SH-SY5Y (cell line): ENCODE measurements at regions not wholly inside any gene's neighbourhood (a gene's known extent, or its start where the extent isn't known, plus 50 kb on each side); places are given as distances from the start of the nearest gene placed in this dataset.

Experiments
- GATA2 ChIP-seq: IDR thresholded peaks from 2 replicates; pipeline ENCODE4 v1.6.1; 2011; ENCODE audit warnings: mild to moderate bottlenecking, low read depth, low read length
- GATA3 ChIP-seq: IDR thresholded peaks from 2 replicates; pipeline ENCODE4 v1.6.1; 2011; ENCODE audit warnings: low read depth, mild to moderate bottlenecking, low read length, moderate library complexity

DNA sequence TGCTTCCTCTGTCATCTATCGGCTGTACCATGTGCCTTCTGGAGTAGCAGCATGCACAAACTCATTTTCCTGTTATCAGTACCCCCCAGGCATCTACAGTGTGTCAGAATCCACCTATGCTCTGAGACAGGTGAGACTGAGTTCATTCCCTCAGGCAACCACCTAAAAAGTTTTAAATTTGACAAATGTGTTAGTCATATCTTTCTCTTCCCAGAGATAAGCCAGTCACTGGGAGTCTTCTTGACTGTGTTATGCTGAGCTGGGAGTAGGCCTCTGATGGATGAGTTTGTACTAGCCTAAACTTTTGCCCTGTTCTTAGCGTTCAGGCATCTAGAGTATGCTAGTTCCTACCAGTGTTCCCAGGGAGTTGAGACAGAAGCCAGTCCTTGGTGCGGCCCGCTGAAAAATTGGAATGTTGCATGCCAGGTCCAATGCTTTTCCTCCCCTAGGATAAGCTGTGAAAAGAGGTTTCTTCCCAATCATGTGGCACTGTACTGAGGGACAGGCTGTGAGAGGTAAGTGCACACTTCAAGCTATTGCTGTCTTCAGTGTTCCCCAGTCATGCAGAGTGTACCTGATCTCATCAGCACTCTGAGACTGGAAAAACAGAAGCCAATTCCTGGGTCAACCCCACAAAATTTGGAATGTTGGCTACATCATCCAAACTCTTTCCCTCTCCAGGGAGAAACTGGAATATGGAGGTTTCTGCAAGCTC, 1202.3 kb downstream of the NCAM2 start:
- TF ChIP-seq GATA2 (no peak), GATA3 (no peak)

DNA sequence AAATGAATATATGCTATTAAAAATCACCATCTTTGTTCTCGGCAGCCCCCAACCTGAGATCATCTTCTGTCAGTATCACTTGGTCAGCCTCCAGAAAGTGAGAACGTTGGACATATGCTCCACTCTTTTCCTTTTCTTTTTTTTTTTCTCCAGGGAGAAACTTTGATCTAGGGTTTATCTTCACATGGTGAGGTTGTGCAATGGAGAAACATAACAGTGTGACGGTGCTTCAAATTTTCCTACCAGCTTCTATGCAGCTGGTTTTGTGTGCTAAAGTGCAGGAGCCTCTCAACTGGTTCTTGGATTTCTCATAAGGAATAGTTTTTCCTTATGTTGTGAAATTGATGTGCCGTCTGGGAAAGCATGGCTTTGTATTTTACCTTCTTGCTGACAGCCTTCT, 1202.9 kb downstream of the NCAM2 start:
- TF ChIP-seq GATA3 (no peak), GATA2 (no peak)

DNA sequence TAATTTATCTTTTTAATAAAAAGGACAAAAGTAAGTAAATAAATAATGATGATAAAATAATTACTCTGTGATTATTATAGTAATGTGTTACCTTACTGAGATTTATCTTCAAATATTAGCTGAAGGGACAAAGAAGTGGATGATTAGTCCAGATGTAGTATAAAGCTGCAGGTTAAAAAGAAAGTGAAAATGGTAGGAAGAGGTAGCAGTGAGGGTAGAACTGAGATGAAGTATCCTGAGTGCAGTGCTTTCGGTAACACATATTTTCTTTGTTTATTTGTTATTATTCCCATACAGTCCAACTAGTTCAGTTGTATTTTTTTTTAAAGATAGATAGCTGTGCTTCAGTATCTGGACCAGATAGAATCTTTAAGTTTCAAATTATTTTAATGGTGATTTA, 1203.5 kb downstream of the NCAM2 start:
- TF ChIP-seq GATA3: no peak
- no peak for TF ChIP-seq GATA2

DNA sequence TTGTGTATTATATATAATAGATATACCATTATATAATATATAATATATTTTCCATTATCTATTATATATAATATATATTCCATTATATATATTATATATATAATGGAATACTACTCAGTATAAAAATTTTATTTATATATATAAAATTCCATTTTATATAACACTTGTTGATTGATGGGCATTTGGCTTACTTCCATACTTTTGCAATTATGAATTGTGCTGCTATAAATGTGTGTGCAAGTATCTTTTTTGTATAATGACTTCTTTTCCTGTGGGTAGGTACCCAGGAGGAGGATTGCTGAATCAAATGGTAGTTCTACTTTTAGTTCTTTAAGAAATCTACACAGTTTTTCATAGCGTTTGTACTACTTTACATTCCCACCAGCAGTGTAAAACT, 1211.1 kb downstream of the NCAM2 start:
- TF ChIP-seq GATA3 (no peak), GATA2 (no peak)

DNA sequence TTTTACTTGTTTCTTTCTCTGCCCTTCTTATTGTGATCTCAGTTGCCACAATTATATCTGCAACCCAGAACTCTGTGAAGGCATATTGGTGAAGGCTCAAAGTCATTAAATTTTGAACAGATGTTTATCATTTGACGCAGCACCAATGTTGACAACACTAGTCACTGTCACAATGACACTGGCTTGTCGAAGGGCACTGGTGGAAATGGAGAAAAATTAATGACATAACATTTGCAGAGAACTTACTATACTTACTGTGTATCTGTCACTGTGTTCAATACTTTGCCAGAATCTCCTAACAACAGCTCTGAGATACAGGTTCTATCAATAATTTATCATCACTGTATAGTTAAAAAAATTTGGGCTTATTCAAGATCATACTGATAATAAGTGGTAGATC, 1213.7 kb downstream of the NCAM2 start:
- TF ChIP-seq GATA2: no peak
- no peak for TF ChIP-seq GATA3

DNA sequence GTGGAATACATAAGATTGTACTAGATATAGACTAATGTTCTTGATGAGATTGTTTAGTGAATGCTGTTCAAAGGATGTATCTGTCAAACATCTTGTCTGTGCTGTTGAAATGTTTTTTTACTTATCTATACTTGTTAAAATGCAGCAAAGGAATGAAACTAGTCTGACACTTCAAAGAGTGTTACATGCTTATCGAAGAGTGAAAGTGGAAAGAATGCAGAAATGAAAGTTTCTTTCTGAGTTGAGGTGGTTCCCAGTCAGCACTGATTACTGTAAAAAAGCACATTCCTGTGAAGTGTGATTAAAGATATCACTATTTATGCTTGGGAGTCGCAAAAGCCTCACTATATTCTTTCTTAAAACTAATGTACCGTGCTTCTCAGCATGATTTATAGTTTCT, 1225.2 kb downstream of the NCAM2 start:
- TF ChIP-seq GATA3 (no peak), GATA2 (no peak)

DNA sequence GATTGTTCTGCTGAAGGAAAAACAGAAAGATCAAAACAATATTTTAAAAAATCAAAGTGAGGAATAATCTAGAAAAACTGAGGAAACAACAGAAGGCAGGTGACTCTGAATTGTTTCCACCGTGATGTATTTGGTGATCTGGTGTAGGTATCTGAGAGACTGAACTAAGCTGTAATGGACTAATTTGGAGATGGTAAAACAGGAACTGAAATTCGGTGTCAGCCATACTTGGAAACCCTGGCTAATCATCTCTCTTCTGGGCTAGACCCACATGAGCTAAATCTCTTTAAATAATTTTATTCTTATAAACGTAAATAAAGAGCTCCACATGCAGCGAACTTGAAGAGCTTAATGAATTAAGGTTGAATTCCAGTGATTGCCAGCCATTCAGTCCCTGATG, 1226.1 kb downstream of the NCAM2 start:
- TF ChIP-seq GATA2 (no peak), GATA3 (no peak)

DNA sequence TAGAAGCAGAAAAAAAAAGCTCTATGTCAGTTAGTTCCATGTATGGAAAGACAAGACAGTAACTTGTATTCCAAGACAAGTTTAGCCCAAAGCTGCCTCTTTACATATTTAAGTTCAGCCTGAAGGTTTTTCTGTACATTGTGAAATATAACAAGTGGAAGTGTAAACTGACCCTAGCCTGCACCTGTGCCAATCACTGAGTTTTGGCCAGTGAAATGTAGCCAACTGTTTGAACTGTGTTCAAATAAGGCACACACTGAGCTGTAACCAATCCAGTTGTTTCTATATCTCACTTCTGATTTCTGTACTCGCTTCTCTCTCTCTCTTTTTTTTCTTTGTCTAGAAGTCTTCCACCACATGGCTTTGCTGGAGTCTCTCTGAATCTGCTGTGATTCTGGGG, 1227.1 kb downstream of the NCAM2 start:
- no peak for TF ChIP-seq GATA3
- TF ChIP-seq GATA2: no peak

DNA sequence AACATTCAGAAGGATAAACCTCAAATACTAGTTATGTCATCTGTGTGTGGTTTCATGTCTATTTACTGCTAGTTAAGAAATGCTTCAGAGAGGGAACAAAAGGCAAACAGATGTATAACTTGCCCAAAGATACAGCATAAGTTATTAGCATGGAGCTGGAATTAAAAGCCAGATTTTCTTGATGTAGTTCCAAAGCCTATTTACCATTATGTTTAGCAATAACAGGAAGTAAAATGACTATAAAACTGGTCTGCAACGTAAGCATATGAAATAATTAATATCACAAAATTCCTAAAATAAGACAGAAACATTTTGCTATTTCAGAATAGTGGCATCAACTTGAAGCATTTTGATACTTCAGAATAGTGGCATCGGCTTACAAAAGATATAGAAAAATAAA, 1232.8 kb downstream of the NCAM2 start:
- no peak for TF ChIP-seq GATA2
- TF ChIP-seq GATA3: no peak

DNA sequence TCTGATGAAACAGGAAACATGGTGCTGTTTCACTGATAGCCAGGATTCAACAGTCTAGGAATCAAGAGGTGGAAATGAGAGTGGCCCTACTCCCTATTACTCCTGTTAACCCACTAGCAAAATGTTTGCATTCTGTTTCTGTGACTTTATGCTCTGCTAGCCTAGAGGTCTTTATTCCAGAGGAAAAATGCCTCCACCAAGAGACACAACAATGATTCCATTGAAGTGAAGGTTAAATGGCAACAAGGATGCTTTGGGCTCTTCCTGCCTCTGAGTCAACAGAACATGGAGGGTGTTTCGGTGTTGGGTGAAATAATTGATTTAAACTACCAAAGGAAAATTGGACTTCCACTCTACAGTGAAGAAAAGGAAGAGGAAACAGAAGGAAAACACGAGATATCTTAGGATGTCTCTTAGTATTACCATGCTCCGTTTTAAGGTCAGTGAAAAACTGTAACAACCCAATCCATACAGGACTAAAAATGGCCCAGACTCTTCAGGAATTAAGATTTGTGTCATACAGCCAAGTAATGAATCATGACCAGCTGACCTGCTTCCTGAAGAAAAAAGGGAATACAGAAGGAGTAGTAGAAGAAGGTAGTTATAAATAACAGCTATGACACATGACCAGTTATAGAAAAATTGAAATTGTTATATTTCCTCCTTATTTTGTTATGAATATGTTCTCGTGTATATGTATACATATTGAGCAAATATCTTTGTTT, 1237.8 kb downstream of the NCAM2 start:
- TF ChIP-seq GATA2: no peak
- TF ChIP-seq GATA3: no peak

DNA sequence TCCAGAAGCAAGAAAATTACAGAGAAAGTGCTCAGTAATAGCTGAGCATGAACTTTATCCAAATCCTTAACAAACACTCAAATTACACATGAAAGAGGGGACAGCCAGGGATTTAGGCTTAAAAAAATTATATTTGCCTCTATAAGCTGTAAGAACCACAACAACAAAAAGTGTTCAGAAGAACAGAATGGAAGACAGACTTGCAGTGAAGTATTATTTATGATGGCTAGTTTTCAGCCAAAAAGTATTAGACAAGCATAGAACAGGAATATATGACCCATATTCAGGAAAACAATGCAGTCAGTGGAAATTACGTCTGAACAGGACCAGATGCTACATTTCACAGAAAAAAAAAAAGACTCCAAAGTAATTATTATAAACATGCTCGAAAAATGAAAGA, 1246.3 kb downstream of the NCAM2 start:
- TF ChIP-seq GATA2 (no peak), GATA3 (no peak)

DNA sequence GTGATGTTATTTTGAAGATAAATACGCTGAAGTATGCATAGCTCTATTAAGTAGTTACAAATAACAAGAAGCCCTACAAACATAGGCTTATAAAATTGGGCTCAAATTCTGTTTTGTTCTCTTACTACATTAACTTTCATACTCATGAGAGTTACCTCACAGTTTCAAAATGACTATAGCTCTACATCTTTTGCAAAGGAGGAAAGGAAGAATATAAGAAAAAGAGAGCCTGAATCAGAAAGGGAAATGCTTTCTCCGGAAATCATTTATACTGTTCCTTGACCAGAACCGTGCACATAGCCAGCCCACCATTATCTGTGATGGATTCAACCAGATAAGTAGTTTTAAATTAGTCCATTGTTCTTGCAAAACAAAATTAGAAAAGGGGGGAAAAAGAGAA, 1252.1 kb downstream of the NCAM2 start:
- TF ChIP-seq GATA2: no peak
- no peak for TF ChIP-seq GATA3

DNA sequence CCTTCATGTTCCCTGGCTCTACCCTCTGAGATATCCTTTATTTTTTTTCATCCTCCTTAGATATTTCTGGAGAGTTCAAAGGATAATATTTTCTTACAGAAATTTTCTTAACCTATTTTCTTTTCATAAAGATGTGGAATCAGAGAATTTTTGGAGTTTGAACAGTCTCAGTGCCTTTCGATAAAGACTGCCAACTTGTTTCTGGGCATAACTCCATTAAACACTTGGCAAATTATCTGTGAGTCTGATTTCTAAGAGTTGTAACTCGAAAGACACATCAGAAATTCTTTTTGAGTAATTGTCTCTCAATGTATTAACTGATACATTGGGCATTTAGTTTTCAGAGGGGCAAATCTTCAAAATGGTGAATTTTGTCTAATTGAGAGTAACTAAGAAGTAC, 1255.6 kb downstream of the NCAM2 start:
- TF ChIP-seq GATA2 (no peak), GATA3 (no peak)

DNA sequence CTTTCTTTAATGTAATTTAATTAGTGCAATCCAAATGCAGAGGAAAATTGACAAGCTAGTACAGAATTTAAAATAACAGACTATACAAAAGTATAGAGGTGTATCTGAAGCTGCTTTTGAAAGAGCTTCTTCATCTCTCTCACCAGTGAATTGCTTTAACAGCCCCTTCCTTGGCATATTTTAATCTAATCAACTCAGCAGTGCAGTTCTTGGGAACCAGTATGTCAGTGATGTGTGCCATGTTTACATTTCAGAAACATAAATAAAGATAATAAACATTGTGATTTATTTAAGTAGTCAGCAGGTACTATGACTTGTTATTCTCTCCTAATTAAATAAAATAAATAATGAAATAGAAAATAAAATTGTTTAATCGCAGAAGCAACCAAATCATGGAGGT, 1260.6 kb downstream of the NCAM2 start:
- TF ChIP-seq GATA2: no peak
- no peak for TF ChIP-seq GATA3

DNA sequence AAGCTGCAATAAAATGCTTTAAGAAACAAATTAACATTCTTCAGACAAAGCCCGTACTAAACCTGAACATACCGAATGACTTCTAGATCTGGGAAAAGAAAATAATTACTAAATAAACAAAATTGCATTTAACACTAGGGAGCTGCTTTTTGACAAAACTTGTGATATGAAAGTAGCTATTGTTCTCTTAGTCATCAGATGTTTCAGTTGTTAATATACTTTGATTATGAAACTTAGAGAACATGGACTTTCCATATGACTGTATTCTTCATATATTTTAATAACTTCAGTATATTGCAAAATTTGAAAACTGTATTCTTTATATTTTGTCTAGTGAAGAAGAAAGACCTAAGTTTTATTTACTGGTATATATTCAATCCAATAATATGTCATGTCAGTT, 1262.1 kb downstream of the NCAM2 start:
- no peak for TF ChIP-seq GATA3
- no peak for TF ChIP-seq GATA2
